ENCODE measurements at regions not wholly inside any gene's neighbourhood (a gene's known extent, or its start where the extent isn't known, plus 50 kb on each side); places are given as distances from the start of the nearest gene placed in this dataset.

- BruUV-seq (replicated peaks): no TSS peak
- POLR2A ChIA-PET (ENCODE audit: unreplicated experiment): no interaction called here
- Histone ChIP-seq H3K79me2 (ENCODE audit: low read depth) (no peaks in the 10 kb centered on the region), H3K27ac (no peak overlapping the region), H3F3A (ENCODE audit: insufficient read depth, low read depth) (no peaks in the 10 kb centered on the region), H3K4me3 (no peak overlapping the region), H3K9me2 (ENCODE audit: insufficient read depth) (no peaks in the 10 kb centered on the region), H3K4me2 (no peak overlapping the region), H3K27me3 (ENCODE audit: insufficient read depth, low read depth) (no peaks in the 10 kb centered on the region), H3K4me1 (replicated peaks; ENCODE audit: insufficient read depth) (no peaks in the 10 kb centered on the region), H3K9me3 (ENCODE audit: insufficient read depth, low read depth) (no peaks in the 10 kb centered on the region), H2AFZ (no peak overlapping the region), H4K20me1 (ENCODE audit: insufficient read depth) (no peaks in the 10 kb centered on the region), H3K36me3 (ENCODE audit: low read depth) (no peaks in the 10 kb centered on the region)
- TF ChIP-seq CTCF (conservative IDR thresholded peaks at IDR 0.05): no peak
- no peak for TF ChIP-seq EZH2 (IDR thresholded peaks at IDR 0.05; ENCODE audit: low read depth)
- intact Hi-C loops (cut with micrococcal nuclease; ENCODE audit: unreplicated experiment): no loop called here
- no peak for DNase-seq
- CTCF ChIA-PET: no interaction called here
These were observed 221.0 kb downstream of the SPCS3 start for GRCh38 chr4:176540814-176541213.

GRCh38 chr4:176545872-176546271 is 226.1 kb downstream of the SPCS3 start:
- Histone ChIP-seq H3K4me3 (no peak overlapping the region), H3K4me2 (no peak overlapping the region), H3K79me2 (ENCODE audit: low read depth) (no peaks in the 10 kb centered on the region), H3K9me2 (ENCODE audit: insufficient read depth) (no peaks in the 10 kb centered on the region), H4K20me1 (ENCODE audit: insufficient read depth) (no peaks in the 10 kb centered on the region), H3K36me3 (ENCODE audit: low read depth) (no peaks in the 10 kb centered on the region), H2AFZ (no peak overlapping the region), H3K9me3 (ENCODE audit: insufficient read depth, low read depth) (no peaks in the 10 kb centered on the region), H3K27me3 (ENCODE audit: insufficient read depth, low read depth) (no peaks in the 10 kb centered on the region), H3K27ac (no peak overlapping the region), H3F3A (ENCODE audit: insufficient read depth, low read depth) (no peaks in the 10 kb centered on the region), H3K4me1 (replicated peaks; ENCODE audit: insufficient read depth) (no peaks in the 10 kb centered on the region)
- POLR2A ChIA-PET (ENCODE audit: unreplicated experiment): no interaction called here
- CTCF ChIA-PET: no interaction called here
- DNase-seq: no peak
- no peak for TF ChIP-seq CTCF (conservative IDR thresholded peaks at IDR 0.05)
- BruUV-seq (replicated peaks): no TSS peak
- intact Hi-C loops (cut with micrococcal nuclease; ENCODE audit: unreplicated experiment): no loop called here

GRCh38 chr4:176546975-176547374 is 227.2 kb downstream of the SPCS3 start:
- H3K9me2 ChIP-seq (ENCODE audit: insufficient read depth): no peaks in the 10 kb centered on the region
- H3K27me3 ChIP-seq (ENCODE audit: insufficient read depth, low read depth): no peaks in the 10 kb centered on the region
- no peaks in the 10 kb centered on the region for H4K20me1 ChIP-seq (ENCODE audit: insufficient read depth)
- ChIA-PET CTCF (no interaction called here), POLR2A (ENCODE audit: unreplicated experiment) (no interaction called here)
- H3K9me3 ChIP-seq (ENCODE audit: insufficient read depth, low read depth): no peaks in the 10 kb centered on the region
- H2AFZ ChIP-seq: no peak overlapping the region
- BruUV-seq (replicated peaks): no TSS peak
- TF ChIP-seq EZH2 (IDR thresholded peaks at IDR 0.05; ENCODE audit: low read depth) (no peak), CTCF (conservative IDR thresholded peaks at IDR 0.05) (no peak)
- DNase-seq: no peak
- no peaks in the 10 kb centered on the region for H3K36me3 ChIP-seq (ENCODE audit: low read depth)
- no peak overlapping the region for H3K27ac ChIP-seq
- no peak overlapping the region for H3K4me3 ChIP-seq
- intact Hi-C loops (cut with micrococcal nuclease; ENCODE audit: unreplicated experiment): no loop called here
- no peaks in the 10 kb centered on the region for H3K4me1 ChIP-seq (replicated peaks; ENCODE audit: insufficient read depth)
- H3K4me2 ChIP-seq: no peak overlapping the region
- no peaks in the 10 kb centered on the region for H3F3A ChIP-seq (ENCODE audit: insufficient read depth, low read depth)
- H3K79me2 ChIP-seq (ENCODE audit: low read depth): no peaks in the 10 kb centered on the region
